Endothelial cell of umbilical vein (primary cell): ENCODE measurements at regions not wholly inside any gene's neighbourhood (a gene's known extent, or its start where the extent isn't known, plus 50 kb on each side); places are given as distances from the start of the nearest gene placed in this dataset.

ENCODE experiments used
- CTCF ChIP-seq, 2 donors: IDR thresholded peaks; 1 replicate in 1 of 2; 2 replicates in 1 of 2; pipeline ENCODE4 v1.5.1; 2011; ENCODE audit warnings: low read length in 2 of 2, mild to moderate bottlenecking in 2 of 2, moderate library complexity in 2 of 2, control low read depth in 1 of 2, inconsistent platforms in 1 of 2, low read depth in 1 of 2; ENCODE audit not compliant: insufficient read depth in 1 of 2; ENCODE audit errors: extremely low read depth in 1 of 2
- EZH2 ChIP-seq: IDR thresholded peaks from 2 replicates; pipeline ENCODE4 v1.6.1; 2012; ENCODE audit warnings: borderline replicate concordance, low read depth, mild to moderate bottlenecking, moderate library complexity, low read length, inconsistent platforms; ENCODE audit not compliant: severe bottlenecking
- GATA2 ChIP-seq: IDR thresholded peaks from 2 replicates; pipeline ENCODE4 v1.7.0; 2011; ENCODE audit warnings: low read depth, mild to moderate bottlenecking, moderate library complexity, mixed read lengths, low read length; ENCODE audit not compliant: insufficient read length, insufficient read depth
- MAX ChIP-seq: IDR thresholded peaks from 2 replicates; pipeline ENCODE4 v1.6.1; 2011; ENCODE audit not compliant: insufficient read depth, insufficient read length
- MYC ChIP-seq: IDR thresholded peaks from one replicate; pipeline ENCODE4 v1.6.1; 2011; ENCODE audit warnings: mild to moderate bottlenecking, low read depth, low read length

GRCh38 chr1:4977701-4978100 is 323.3 kb downstream of the AJAP1 start:
- TF ChIP-seq EZH2 (no peak), CTCF (IDR thresholded peaks at IDR 0.05; ENCODE audit: extremely low read depth in 1 of 2, insufficient read depth in 1 of 2, low read depth in 1 of 2, low read length in 2 of 2) (no peak), MYC (no peak), GATA2 (no peak), MAX (no peak)
